ENCODE measurements at regions not wholly inside any gene's neighbourhood (a gene's known extent, or its start where the extent isn't known, plus 50 kb on each side); places are given as distances from the start of the nearest gene placed in this dataset.
"Not testable (repeated sequence)": the region's sequence is repeated elsewhere in the genome, so short reads cannot be mapped to it uniquely, and the experiment has no call there.

- no peak for FAIRE-seq
- no peak for DNase-seq (ENCODE audit: low read depth)
- Histone ChIP-seq H3K4me3 (ENCODE audit: low read depth, low read length) (no peak overlapping the region), H3K36me3 (ENCODE audit: control insufficient read depth, insufficient read depth, low read length) (no peaks in the 10 kb centered on the region), H3K27me3 (ENCODE audit: control insufficient read depth, insufficient read depth, low read length) (no peaks in the 10 kb centered on the region)
- TF ChIP-seq CTCF (IDR thresholded peaks at IDR 0.05; ENCODE audit: insufficient read depth, low read length, severe bottlenecking) = no peak
Observed at GRCh38 chr13:53285896-53286430, 257.4 kb downstream of the OLFM4 start.

GRCh38 chr13:53298396-53298795 lies 269.8 kb downstream of the OLFM4 start:
- Histone ChIP-seq H3K27me3 (ENCODE audit: control insufficient read depth, insufficient read depth, low read length) (no peaks in the 10 kb centered on the region), H3K4me3 (ENCODE audit: low read depth, low read length) (no peak overlapping the region), H3K36me3 (ENCODE audit: control insufficient read depth, insufficient read depth, low read length) (no peaks in the 10 kb centered on the region)
- DNase-seq (ENCODE audit: low read depth) (no peak), FAIRE-seq (no peak)
- no peak for TF ChIP-seq CTCF (IDR thresholded peaks at IDR 0.05; ENCODE audit: insufficient read depth, low read length, severe bottlenecking)

GRCh38 chr13:53301449-53301848 lies 272.8 kb downstream of the OLFM4 start:
- FAIRE-seq = no peak
- no peaks in the 10 kb centered on the region for H3K36me3 ChIP-seq (ENCODE audit: control insufficient read depth, insufficient read depth, low read length)
- no peak for DNase-seq (ENCODE audit: low read depth)

GRCh38 chr13:53305419-53305818 lies 276.8 kb downstream of the OLFM4 start:
- FAIRE-seq; DNase-seq (ENCODE audit: low read depth); H3K27me3 ChIP-seq (ENCODE audit: control insufficient read depth, insufficient read depth, low read length); H3K36me3 ChIP-seq (ENCODE audit: control insufficient read depth, insufficient read depth, low read length); H3K4me3 ChIP-seq (ENCODE audit: low read depth, low read length): not testable (repeated sequence)

More at GRCh38 chr13:53301449-53301848, 272.8 kb downstream of the OLFM4 start:
- Histone ChIP-seq H3K27me3 (ENCODE audit: control insufficient read depth, insufficient read depth, low read length) (no peaks in the 10 kb centered on the region), H3K4me3 (ENCODE audit: low read depth, low read length) (no peak overlapping the region)
- TF ChIP-seq CTCF (IDR thresholded peaks at IDR 0.05; ENCODE audit: insufficient read depth, low read length, severe bottlenecking) = no peak

- Histone ChIP-seq H3K4me3 (ENCODE audit: low read depth, low read length) (no peak overlapping the region), H3K36me3 (ENCODE audit: control insufficient read depth, insufficient read depth, low read length) (no peaks in the 10 kb centered on the region), H3K27me3 (ENCODE audit: control insufficient read depth, insufficient read depth, low read length) (no peaks in the 10 kb centered on the region)
- no peak for TF ChIP-seq CTCF (IDR thresholded peaks at IDR 0.05; ENCODE audit: insufficient read depth, low read length, severe bottlenecking)
- FAIRE-seq (no peak), DNase-seq (ENCODE audit: low read depth) (no peak)
Observed at GRCh38 chr13:53310786-53311185, 282.2 kb downstream of the OLFM4 start.

- Histone ChIP-seq H3K36me3 (ENCODE audit: control insufficient read depth, insufficient read depth, low read length) (no peaks in the 10 kb centered on the region), H3K27me3 (ENCODE audit: control insufficient read depth, insufficient read depth, low read length) (no peaks in the 10 kb centered on the region), H3K4me3 (ENCODE audit: low read depth, low read length) (no peak overlapping the region)
- DNase-seq (ENCODE audit: low read depth) (no peak), FAIRE-seq (no peak)
- no peak for TF ChIP-seq CTCF (IDR thresholded peaks at IDR 0.05; ENCODE audit: insufficient read depth, low read length, severe bottlenecking)
Observed at GRCh38 chr13:53311561-53311960, 282.9 kb downstream of the OLFM4 start.

All from bronchial epithelial cell (primary cell).